NCI-H1105 treated with DMSO at 0.1 percent for 48 hours (cell line): ENCODE measurements at regions not wholly inside any gene's neighbourhood (a gene's known extent, or its start where the extent isn't known, plus 50 kb on each side); places are given as distances from the start of the nearest gene placed in this dataset.
"Not testable (repeated sequence)": the region's sequence is repeated elsewhere in the genome, so short reads cannot be mapped to it uniquely, and the experiment has no call there.

Experiments used
- DNase-seq: peaks from one replicate; lab custom pipeline; 2025; lab: John Stamatoyannopoulos, UW

DNA sequence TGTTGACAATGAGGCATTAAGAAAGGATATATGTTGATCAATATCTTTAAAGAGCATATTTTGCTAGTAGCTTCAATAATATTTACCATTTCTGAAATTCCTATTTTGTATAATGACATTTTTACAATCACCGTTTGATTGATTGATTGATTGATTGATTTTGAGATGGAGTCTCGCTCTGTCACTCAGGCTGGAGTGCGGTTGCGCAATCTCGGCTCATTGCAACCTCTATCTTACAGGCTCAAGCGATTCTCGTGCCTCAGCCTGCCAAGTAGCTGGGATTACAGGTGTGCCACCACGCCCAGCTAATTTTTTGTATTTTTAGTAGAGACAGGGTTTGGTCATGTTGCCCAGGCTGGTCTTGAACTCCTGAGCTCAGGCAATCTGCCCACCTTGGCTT, 150.9 kb upstream of the TEX13D start:
- not testable (repeated sequence) for DNase-seq

DNA sequence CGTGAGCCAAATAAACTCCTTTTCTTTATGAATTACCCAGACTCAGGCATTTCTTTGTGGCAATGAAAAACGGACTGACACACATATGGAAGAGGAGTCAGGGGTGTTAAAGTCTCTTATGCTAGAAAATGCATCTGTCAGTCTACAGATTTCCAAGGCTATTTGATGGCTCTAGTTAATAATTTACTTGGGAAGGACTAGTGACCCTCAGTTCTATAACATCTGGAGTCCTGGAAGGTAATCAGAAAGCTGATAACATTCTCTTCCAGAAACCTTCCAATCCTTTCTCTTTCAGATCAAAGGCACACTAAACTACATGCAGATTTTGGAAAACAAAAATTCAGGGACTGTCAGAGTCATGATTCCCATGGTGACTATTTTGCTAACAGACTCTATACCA, 142.0 kb upstream of the TEX13D start:
- no peak for DNase-seq

DNA sequence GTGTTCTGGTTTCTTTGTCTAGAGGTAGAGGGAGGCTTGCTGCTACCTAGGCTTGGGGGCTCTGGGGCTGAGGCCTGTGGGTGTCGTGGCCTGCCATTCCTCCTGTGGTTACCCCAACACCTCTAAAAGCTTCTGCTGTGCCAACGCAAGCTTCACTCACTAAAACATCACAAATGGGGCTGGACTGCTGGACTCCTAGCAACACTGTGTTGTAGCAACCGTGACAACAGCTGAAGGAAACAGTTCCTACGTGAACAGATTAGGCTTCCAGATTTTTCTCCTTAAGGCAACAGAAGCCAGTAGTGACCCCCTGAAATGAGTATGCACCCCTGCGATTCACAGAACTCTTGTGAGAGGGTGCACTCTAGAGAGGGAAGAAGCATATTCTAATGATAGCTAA, 138.3 kb upstream of the TEX13D start:
- DNase-seq = no peak

DNA sequence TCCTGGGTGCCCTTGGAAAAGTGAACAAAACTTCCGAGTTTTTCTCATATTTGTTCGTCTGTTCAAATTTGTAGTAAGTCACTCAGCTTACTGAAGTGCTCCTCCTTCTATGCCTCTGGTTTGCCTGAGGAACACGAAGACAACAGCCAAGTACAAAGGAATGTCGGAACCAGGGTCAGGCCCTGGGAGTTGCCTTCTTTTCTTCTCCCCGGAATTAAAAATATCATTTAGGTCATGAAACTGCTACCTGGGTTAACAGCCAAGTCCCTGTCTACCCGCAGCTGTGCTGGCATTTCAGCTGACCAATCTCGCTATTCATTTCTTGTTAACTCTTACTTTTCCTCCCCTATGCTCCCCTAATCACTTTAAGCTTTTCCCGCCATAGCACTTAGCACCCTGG, 137.6 kb upstream of the TEX13D start:
- DNase-seq = no peak

DNA sequence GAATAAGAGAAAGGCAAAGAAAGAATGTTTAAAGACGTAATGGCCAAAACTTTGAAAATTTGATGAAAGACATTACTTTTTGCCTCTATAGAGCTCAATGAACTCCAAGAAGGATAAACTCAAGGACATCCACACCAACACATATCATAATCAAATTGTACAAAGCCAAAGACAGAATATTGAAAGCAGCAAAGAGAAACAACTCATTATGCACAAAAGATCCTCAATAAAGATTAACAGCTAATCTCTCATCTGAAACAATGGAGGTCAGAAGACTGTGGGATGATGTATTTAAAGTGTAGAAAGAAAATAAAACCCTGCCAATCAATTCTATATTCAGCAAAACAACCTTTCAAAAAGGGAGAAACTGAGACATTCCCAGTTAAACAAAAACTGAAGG, 129.1 kb upstream of the TEX13D start:
- no peak for DNase-seq

DNA sequence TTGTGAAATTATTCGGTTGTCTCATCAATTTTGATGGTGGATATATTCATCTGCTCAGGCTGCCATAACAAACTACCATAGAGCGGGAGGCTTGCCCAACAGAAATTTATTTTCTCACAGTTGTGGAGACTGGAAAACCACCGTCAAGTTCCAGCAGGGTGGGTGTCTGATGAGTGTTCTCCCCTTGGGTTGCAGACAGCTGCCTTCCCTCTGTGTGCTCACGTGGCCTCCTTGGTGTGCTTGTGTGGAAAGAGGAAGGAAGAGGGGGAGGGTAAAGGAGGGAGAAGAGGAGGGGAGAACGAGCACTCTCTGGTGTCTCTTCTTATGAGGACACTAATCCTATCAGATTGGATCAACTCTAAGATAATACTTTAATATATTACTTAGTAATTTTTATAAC, 123.8 kb upstream of the TEX13D start:
- DNase-seq = no peak

DNA sequence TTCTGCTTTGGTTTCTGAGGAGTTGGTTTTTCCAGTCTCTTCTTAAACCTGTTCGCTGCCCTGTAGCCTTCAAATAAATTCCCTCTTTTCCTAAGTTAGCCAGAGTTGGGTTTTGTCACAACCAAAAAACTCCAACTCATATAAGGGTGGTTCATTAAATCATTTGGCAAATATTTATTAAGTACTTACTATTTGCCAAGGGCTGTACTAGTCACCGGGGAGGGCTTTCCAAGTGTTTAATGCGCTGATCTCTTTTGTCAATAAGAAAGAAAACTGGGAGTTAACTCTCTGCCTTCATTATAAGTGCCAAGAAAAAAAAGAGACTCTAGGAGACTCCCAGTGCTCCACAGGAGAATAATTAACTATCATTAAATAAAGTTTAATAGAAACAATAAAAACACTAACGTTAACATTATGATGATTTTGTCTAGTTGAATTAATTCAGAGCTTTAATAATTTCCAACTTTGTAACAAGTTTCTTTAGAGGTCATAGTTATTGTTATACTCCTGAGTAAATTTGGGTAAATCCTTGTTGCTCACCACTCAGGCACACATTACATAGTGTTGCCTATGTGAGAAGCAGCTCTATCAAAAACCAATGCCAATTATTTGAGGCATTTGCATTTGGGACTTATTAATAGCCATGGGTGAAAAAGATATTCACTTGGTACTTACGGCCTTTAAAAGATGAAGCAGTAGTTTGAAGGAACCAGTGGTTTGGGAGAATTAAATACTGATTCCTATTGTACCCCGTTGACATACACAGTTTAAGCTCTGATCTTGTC, 122.5 kb upstream of the TEX13D start:
- DNase-seq = no peak

DNA sequence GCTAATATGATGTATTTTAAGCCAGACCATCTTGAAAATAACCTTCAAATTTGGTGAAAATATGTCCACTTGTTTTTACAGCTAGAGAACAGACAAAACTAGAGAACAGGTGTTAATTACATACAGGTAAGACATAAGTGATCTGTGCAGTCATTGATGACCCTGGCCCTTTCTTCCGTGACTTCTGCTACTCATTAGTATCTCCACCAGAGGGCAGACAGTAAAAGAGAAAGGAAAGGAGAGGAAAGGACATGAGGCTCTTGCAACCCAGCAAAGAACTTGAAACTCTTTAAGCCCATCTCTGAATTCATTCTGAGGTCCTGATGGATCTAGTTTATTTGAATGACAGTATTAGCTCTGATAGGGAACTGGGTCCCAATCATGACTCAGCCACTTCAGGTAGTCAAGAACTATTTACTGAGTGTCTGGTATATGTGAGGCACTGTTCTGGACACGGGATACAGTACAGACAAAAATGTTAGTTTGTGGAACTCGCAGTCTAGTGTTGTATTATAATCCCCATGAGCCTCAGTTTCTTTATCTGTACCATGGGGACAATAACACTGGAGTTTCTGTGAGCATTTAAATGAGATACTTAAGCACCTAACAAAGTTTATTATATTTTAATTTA, 121.0 kb upstream of the TEX13D start:
- peak; percentile 33 for DNase-seq

DNA sequence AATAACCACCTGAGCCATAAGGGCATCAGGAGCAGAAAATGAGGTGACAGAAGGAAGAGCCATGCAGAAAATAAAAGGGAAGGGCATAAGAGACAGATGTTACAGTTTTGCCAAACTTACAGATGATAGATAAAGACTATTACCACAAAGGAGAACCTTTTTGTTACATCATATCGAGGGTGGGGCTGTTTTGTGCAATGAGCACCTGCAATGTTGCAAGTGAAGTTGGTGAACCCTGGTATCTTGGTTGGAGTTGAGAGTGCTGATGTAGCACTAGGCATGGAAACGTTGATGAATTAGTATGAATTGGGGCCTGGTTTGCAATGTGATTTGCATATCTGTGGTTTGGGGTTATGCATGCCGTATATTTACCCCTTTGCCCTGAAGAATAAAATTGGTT, 119.8 kb upstream of the TEX13D start:
- DNase-seq = no peak

DNA sequence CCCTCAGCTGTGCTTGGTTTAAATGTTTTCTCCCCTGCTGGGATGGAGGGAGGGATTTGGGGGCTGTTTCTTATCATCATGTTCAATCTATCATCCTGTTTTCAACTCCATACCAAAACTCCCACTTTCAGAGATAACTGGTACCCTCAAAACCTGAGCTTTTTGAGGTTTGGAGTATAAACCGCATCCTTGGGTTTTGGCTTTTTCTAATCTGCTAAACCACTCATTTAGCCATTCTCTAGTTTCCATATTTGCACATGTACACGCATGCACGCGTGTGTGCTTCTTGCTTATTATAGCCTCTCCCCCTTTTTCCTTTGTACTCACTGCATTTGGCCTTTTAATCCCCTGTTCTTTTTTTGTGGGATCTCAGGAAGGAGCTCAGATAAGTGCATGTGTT, 116.7 kb upstream of the TEX13D start:
- DNase-seq = no peak

DNA sequence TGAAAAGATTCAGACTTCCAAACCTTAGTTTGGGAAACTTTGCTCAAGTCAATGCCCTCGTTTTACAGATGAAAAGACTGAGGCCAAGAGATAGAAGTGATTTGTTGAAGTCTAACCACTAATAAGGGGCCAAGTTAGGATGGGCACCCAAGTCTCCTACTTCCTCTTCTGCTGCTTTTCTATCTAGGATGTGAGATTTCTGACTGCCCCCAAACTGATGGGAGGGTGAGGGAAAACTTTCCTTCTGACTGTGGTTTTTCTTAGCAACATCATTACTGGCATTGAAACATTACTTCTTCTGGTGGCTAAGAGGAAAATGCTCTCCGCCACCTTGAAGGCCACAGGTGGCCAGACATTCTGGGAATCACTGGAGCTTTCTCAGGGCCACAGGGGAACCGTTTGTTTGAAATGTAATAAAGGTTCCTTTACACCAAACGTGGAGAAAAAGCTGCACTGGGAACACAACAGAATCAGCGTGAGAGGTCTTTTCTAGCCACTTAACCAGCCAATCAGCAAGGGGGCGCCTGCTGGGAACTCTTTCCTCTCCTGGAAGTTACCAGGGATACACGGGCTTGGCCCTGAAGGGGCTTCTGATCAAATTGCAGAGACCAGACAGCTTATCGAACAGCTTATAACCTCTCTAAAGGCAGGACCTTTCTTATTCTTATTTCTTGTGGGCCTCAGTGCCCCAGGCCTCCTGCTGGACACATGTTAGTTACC, 115.9 kb upstream of the TEX13D start:
- DNase-seq = no peak

DNA sequence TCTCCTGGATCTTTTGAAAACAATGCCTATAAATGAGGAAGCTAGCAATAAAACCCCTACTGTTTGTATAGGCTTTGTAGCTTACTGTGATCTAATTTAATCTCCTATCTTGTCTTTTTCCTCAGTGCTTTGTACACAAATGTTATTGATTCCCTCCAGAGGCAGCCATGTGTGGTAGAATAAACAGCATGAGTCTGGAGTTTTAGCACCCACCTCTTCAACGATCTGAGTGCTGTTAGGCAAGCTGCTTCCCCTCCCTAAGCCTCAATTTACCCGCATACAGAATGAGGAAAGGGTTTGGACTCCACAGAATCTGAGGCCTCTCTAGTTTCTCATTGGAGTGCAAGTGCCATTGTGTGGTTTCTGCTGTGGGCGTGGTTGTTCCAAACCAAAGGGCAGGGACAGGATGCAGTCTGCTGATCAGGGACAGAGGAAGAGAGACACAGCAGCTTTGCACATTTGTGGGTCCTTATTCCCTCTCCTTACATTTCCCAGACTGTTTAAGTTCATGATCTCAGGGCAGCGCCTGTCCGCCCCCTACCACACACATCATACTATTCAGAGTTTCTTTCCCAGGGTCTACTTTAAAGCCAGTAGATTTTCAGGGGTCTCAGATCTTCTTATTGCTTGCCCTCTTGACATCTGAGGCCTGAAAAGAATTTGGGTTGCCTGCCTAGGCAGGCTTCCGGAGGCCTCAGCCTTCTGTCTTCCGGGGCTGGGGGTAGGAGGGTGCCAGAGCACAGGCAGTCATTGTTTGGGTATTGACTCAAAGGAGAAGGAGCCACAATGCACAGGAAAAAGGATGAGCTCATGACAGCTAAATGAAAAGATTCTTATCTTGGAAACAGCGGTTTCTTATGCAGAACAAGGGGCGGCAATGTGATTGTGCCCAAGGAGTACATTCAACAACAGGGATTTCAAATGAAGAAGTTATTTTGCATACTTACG, 114.9 kb upstream of the TEX13D start:
- no peak for DNase-seq

DNA sequence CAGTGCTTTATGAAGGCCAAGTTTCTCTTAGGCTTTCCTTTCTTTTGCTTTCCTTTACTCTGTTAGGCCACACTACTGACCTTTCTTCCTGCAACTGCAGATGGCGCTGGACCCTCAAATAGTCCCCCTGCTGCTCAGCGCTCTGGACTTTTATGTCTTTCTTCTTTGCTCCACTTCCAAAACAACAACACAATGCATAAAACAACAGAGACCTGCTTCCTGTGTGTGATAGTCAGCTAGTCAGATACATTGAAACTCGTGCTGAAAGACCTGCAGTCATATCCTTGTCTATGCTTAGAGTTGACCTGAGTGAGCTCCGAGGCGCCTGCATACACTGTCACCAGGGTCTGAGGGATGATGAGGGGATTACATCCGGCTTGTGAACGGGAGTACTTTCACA, 108.9 kb upstream of the TEX13D start:
- DNase-seq = no peak

DNA sequence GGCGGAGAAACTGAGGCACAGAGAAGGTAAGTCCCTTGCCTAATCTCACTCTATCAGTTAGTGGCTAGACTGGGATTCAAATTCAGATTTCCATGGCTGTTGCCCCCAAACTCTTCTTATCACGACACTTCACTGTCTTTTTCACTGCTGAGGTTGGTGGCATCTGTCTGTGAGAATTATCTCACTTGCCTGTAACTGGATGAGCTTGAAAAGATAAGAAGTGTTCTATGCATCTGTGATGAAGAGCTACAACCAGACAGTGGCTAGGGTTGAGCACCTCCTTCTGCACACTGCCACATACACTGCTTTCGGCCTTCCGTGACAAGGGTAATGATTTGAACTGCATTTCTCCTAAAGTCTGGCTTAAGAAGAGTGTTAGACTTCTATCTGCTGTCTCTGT, 107.9 kb upstream of the TEX13D start:
- DNase-seq = no peak

DNA sequence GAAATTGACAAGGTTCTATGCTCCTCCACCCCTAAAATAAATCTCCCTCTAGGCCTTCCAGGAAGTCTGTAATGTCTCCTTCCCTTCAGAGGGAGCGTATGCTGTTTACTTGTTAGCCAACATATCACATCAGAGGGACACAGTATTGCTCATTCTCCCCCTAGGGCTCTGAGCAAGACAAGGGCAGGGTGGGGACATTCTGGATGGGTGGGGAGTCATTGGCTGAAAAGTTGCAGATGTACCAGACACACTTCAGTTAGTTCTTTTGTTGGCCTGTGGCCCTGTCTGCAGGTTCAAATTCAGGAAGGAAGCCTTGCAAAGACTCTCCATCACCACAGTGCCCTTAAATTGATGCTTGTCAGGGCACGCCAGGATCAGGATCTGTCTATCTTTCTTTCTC, 106.3 kb upstream of the TEX13D start:
- no peak for DNase-seq

DNA sequence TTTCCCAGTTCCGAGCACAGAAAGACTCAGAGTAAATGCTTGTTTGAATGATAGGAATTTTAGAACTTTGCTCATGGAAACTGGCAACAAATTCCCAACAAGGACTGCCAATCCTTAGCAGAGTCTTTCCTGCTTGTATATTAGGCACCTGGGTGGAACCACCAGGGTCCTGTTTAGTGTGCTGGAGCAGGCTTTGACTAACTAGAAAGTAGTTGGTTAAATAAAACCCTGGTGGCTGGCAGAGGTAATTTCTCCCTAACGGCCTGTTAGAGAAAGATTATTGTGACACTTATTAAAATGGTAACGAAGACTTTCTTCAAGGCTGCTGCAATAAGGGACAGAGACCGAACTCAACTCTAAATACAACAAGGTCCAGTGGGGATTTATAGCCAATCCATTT, 103.6 kb upstream of the TEX13D start:
- DNase-seq = no peak

DNA sequence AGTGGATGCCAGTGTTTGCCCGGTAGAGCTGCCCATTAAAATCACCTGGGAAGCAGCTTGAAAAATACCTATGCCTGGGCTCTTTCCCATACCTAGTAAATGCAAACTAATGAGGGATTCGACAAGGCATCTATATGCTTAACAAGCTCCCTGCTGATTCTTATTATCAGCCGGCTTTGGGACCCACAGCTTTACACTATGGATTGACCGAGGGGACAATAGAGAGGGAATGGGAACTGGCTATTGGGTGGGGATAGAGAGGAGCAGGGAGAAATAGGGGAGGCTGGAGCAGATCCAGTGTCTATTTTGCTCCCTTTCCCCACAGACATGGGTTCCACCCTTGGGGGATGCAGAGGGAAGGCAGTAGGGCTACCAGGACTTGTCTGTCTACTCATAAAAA, 103.1 kb upstream of the TEX13D start:
- no peak for DNase-seq

DNA sequence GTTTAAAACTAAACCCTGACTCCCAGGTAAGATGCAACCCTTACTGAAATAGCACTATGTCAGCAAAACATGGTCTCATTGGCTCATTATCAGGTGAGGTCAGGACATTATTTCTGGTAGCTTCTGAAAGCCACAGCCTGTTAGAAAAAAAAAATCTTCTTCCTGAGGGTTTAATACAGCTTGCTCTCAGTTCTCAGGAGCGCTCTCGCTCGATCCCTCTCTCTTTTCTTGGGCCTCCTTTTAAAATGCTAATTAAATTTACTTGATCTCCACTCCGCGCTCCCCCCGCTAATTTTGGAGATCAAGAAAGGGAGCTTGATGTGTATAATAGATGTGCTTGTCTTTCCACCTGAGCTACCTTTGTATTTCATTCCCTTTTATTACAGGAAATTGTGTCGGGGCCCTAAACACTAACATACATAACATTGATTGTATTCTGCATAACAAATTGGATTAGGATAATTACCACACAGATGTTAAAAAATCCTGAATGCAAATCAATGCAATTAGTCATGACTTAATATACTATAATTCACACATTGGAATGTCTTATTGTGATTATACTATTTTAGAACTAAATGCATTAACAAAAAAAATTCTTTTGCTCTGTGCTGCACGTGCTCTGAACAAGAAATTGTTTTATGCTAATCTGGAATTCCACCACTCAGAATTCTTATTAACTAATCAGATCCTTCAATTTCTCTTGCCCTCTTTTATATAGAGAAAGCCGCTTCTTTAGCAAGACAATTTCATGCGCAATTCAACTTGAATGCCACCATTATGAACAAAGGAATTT, 101.6 kb upstream of the TEX13D start:
- no peak for DNase-seq

DNA sequence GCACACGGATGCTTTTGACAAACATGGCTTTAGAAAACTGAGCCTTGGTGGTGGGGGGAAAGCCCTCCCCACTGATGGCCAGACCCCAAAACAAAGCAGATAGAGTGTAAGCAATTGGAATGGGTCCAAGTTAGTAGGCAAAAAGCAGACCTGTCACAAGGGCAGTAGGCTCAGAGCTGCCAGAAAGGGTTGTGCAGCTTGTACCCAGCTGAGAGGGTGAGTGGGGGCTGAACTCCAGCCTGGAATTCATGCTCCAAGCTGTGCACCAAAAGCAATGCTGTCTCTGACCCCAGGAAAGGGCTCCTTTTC, 101.1 kb upstream of the TEX13D start:
- DNase-seq = no peak

DNA sequence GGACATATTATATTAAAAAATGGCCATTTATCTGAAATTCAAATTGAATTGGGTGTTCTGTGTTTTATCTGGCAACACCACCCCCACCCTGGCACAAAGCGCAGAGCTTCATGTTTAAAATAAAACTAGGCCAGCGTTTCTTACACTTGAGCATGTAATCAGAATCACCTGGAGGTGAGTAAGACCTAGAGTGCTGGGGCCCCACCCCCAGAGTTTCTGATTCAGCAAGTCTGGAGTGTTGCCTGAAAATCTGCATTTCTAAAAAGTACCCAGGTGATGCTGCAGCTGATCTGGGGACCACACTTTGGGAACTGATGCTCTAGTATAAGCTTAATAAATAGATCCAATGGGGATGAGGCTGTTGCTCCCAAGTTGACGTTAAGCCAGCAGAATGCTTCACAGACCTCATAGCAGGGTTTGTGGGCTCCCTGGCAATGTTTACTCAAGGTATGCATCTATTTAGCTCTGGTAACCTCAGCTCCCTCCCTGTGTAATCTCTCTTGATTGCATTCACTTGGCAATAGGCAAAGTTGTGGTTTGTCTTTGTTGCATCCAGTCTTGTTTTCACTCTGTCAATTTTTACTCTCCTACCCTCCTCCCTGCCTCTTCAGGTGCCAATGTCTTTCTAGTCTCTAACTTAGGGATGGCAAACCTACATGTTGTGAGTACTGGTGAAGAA, 99.8 kb upstream of the TEX13D start:
- DNase-seq = no peak

DNA sequence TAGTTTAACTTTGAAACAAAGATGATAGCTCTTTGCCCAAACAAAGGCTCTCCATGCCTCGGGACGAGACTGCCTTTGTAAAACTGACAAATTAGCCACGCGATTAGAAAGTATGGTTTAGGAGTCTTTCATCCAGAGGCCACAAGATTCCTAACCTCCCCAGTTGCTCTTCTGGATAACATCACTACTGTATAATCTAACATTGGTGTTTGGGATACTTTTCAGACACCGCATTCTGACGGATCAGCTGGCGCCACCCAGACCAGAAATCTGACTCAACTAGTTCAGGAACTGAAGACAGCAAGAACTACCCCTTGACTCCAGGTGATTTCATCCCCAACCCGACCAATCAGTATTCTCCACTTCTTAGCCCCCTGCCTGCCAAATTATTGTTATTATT, 98.1 kb upstream of the TEX13D start:
- no peak for DNase-seq
